ENCODE measurements at regions not wholly inside any gene's neighbourhood (a gene's known extent, or its start where the extent isn't known, plus 50 kb on each side); places are given as distances from the start of the nearest gene placed in this dataset.

DNA sequence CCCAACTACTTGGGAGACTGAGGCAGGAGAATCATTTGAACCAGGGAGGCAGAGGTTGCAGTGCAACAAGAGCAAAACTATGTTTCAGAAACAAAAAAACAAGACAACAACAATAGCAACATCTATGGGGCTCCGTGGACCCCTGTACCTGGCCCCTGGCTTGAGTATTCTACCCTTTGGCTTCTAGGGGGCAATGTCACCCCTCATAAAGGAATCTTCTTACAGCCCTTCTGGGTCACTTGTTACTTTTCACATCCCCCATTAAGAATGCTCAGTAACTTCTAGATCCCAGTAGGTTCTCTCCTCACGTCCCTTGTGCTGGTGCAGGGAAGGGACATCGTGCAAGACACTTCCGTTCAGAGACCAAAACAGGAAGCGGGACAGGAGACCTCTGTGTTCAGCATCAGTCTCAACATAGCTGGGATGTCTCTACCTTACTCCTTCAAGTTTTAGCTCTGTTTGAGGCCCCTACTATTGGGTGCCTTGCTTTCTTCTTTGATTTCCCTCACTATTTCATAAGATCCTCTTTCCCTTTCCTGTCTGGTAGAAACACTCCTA is 218.1 kb upstream of the ARGLU1 start:
- Histone ChIP-seq H3K4me1 (no peaks in the 10 kb centered on the region), H3K27me3 (no peaks in the 10 kb centered on the region), H3K27ac (no peak overlapping the region), H3K4me3 (no peak overlapping the region), H3K36me3 (no peaks in the 10 kb centered on the region), H3K9me3 (no peaks in the 10 kb centered on the region)
- DNase-seq, result no peak
- TF ChIP-seq POLR2A (IDR thresholded peaks at IDR 0.05) (no peak), CTCF (IDR thresholded peaks at IDR 0.05) (no peak)
- intact Hi-C loops (cut with DNase I), result no loop called here
- WGBS, 2 donors, result 14 to 43% methylated on average over 5 of the region's 5 CpGs

- no peak for DNase-seq
- WGBS, 2 donors, result 91 to 100% methylated on average over 1 of the region's 1 CpG
- TF ChIP-seq POLR2A (IDR thresholded peaks at IDR 0.05), result no peak
- no peak for TF ChIP-seq CTCF (IDR thresholded peaks at IDR 0.05)
- Histone ChIP-seq H3K4me1 (no peaks in the 10 kb centered on the region), H3K9me3 (no peaks in the 10 kb centered on the region), H3K27me3 (no peaks in the 10 kb centered on the region), H3K36me3 (no peaks in the 10 kb centered on the region), H3K27ac (no peak overlapping the region), H3K4me3 (no peak overlapping the region)
- intact Hi-C loops (cut with DNase I), result no loop called here
These were observed 206.7 kb upstream of the ARGLU1 start for GRCh38 chr13:106774621-106775020.

- DNase-seq, result no peak
- 65 to 67% methylated on average over 6 of the region's 6 CpGs for WGBS, 2 donors
- H3K4me1 ChIP-seq, result no peaks in the 10 kb centered on the region
- no peak overlapping the region for H3K27ac ChIP-seq
- H3K4me3 ChIP-seq, result no peak overlapping the region
- intact Hi-C loops (cut with DNase I), result no loop called here
- no peaks in the 10 kb centered on the region for H3K36me3 ChIP-seq
- peaks cover 0 to 13% (median 6%) of the 10 kb centered on the region in 3 donors for H3K9me3 ChIP-seq
- no peaks in the 10 kb centered on the region for H3K27me3 ChIP-seq
- TF ChIP-seq CTCF (IDR thresholded peaks at IDR 0.05), result no peak
- TF ChIP-seq POLR2A (IDR thresholded peaks at IDR 0.05), result no peak
These were observed 204.2 kb upstream of the ARGLU1 start for GRCh38 chr13:106772006-106772601.

DNA sequence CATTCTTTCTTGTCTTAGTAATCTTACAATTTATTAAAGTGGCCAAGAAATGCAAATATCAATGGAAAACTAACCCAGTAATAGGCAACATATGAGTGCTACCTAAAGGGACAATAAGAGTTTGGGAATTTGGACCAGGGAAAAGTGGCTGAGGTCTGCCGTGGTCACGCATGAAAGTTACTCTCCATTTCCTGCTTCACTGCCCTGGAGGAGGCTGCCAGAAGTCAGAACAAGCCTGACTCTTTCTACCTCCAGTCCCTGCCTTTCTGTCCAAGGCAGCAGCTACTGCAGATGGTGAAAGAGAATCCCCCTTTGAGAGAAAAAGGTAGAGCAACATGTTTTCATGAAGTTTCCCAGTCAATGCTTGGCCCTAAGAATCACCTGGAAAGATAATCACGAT is 201.1 kb upstream of the ARGLU1 start:
- no peak for DNase-seq
- intact Hi-C loops (cut with DNase I), result no loop called here
- Histone ChIP-seq H3K27ac (no peak overlapping the region), H3K27me3 (no peaks in the 10 kb centered on the region), H3K4me1 (no peaks in the 10 kb centered on the region), H3K4me3 (no peak overlapping the region), H3K36me3 (no peaks in the 10 kb centered on the region), H3K9me3 (peaks cover 0 to 13% (median 6%) of the 10 kb centered on the region in 3 donors)
- WGBS, 2 donors, result 74 to 92% methylated on average over 3 of the region's 3 CpGs
- no peak for TF ChIP-seq CTCF (IDR thresholded peaks at IDR 0.05)
- TF ChIP-seq POLR2A (IDR thresholded peaks at IDR 0.05), result no peak

GRCh38 chr13:106762708-106763107 is 194.8 kb upstream of the ARGLU1 start:
- DNase-seq, result no peak
- Histone ChIP-seq H3K27ac (no peak overlapping the region), H3K27me3 (no peaks in the 10 kb centered on the region), H3K4me3 (no peak overlapping the region), H3K36me3 (no peaks in the 10 kb centered on the region), H3K9me3 (peaks cover 0 to 6% (median 6%) of the 10 kb centered on the region in 3 donors), H3K4me1 (no peaks in the 10 kb centered on the region)
- intact Hi-C loops (cut with DNase I), result no loop called here
- no peak for TF ChIP-seq CTCF (IDR thresholded peaks at IDR 0.05)
- no peak for TF ChIP-seq POLR2A (IDR thresholded peaks at IDR 0.05)
- 57 to 67% methylated on average over 3 of the region's 3 CpGs for WGBS, 2 donors
